ENCODE measurements at regions not wholly inside any gene's neighbourhood (a gene's known extent, or its start where the extent isn't known, plus 50 kb on each side); places are given as distances from the start of the nearest gene placed in this dataset.

GRCh38 chr18:56455141-56455540, 183.3 kb downstream of the TXNL1 start:
- Histone ChIP-seq H3K4me3 (no peak overlapping the region), H3K27me3 (no peaks in the 10 kb centered on the region), H3K36me3 (no peaks in the 10 kb centered on the region), H3K4me1 (peaks cover 6 to 12% (median 11%) of the 10 kb centered on the region in 4 donors), H3K9me3 (no peaks in the 10 kb centered on the region), H3K27ac (no peak overlapping the region)
- no peak for DNase-seq
- ATAC-seq (ENCODE audit: low FRiP score in 2 of 2) = no peak
- WGBS, 2 donors = 93 to 95% methylated on average over 2 of the region's 2 CpGs
- TF ChIP-seq POLR2AphosphoS5 (IDR thresholded peaks at IDR 0.05) = no peak
- no peak for TF ChIP-seq EP300 (IDR thresholded peaks at IDR 0.05)
- TF ChIP-seq POLR2A (IDR thresholded peaks at IDR 0.05) = no peak
- TF ChIP-seq, protein P1, sequence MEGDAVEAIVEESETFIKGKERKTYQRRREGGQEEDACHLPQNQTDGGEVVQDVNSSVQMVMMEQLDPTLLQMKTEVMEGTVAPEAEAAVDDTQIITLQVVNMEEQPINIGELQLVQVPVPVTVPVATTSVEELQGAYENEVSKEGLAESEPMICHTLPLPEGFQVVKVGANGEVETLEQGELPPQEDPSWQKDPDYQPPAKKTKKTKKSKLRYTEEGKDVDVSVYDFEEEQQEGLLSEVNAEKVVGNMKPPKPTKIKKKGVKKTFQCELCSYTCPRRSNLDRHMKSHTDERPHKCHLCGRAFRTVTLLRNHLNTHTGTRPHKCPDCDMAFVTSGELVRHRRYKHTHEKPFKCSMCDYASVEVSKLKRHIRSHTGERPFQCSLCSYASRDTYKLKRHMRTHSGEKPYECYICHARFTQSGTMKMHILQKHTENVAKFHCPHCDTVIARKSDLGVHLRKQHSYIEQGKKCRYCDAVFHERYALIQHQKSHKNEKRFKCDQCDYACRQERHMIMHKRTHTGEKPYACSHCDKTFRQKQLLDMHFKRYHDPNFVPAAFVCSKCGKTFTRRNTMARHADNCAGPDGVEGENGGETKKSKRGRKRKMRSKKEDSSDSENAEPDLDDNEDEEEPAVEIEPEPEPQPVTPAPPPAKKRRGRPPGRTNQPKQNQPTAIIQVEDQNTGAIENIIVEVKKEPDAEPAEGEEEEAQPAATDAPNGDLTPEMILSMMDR (IDR thresholded peaks at IDR 0.05) = no peak

- ATAC-seq (ENCODE audit: low FRiP score in 2 of 2) = no peak
- H3K36me3 ChIP-seq = no peaks in the 10 kb centered on the region
- 86% methylated on average over 3 of the region's 3 CpGs for WGBS, 2 donors
- no peak for DNase-seq
- TF ChIP-seq EP300 (IDR thresholded peaks at IDR 0.05) (no peak), POLR2AphosphoS5 (IDR thresholded peaks at IDR 0.05) (no peak), POLR2A (IDR thresholded peaks at IDR 0.05) (no peak)
- TF ChIP-seq, protein P1 (IDR thresholded peaks at IDR 0.05) = no peak
- H3K4me3 ChIP-seq = no peak overlapping the region
- H3K4me1 ChIP-seq = peaks cover 0 to 5% (median 4%) of the 10 kb centered on the region in 4 donors
- no peaks in the 10 kb centered on the region for H3K27me3 ChIP-seq
- H3K27ac ChIP-seq = no peak overlapping the region
- H3K9me3 ChIP-seq = no peaks in the 10 kb centered on the region
Measured at GRCh38 chr18:56453631-56454030, 184.8 kb downstream of the TXNL1 start.

GRCh38 chr18:56451188-56451587, 187.2 kb downstream of the TXNL1 start:
- H3K36me3 ChIP-seq = no peaks in the 10 kb centered on the region
- whole genome bisulfite sequencing, 2 donors = 71 to 83% methylated on average over 1 of the region's 1 CpG
- no peaks in the 10 kb centered on the region for H3K27me3 ChIP-seq
- no peak for ATAC-seq (ENCODE audit: low FRiP score in 2 of 2)
- no peak for DNase-seq
- TF ChIP-seq EP300 (IDR thresholded peaks at IDR 0.05) = no peak
- no peak for TF ChIP-seq POLR2AphosphoS5 (IDR thresholded peaks at IDR 0.05)
- TF ChIP-seq POLR2A (IDR thresholded peaks at IDR 0.05) = no peak
- TF ChIP-seq, protein P1 (IDR thresholded peaks at IDR 0.05) = no peak
- H3K27ac ChIP-seq = no peak overlapping the region
- H3K4me1 ChIP-seq = peaks cover 0 to 4% (median 0%) of the 10 kb centered on the region in 4 donors
- H3K9me3 ChIP-seq = no peaks in the 10 kb centered on the region
- no peak overlapping the region for H3K4me3 ChIP-seq

DNA sequence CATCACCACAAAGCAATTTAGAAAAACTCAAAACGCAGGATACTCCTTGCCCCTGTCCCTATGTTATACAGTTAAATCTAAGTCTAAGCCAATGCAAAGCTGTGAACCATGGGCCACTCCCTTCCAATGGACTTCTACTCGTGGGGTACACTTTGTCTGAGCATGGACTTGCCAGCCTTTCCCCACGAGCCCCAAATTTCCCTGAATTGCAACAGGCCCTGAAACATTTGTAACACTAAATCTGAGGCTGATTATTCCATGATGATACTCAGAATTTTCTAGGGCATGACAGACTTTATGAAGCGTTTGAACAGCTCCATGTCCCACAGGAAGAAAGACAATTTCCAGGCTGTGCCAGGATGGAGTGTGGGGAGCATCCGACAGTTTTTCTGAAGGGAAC, 189.6 kb downstream of the TXNL1 start:
- 87 to 91% methylated on average over 5 of the region's 5 CpGs for WGBS, 2 donors
- peaks cover 0 to 7% (median under 1%) of the 10 kb centered on the region in 4 donors for H3K4me1 ChIP-seq
- no peaks in the 10 kb centered on the region for H3K27me3 ChIP-seq
- TF ChIP-seq POLR2A (IDR thresholded peaks at IDR 0.05) (no peak), EP300 (IDR thresholded peaks at IDR 0.05) (no peak)
- TF ChIP-seq, protein P1 (IDR thresholded peaks at IDR 0.05) = no peak
- ATAC-seq (ENCODE audit: low FRiP score in 2 of 2) = no peak
- no peaks in the 10 kb centered on the region for H3K9me3 ChIP-seq
- no peak for DNase-seq
- no peak overlapping the region for H3K4me3 ChIP-seq
- H3K27ac ChIP-seq = no peak overlapping the region
- no peaks in the 10 kb centered on the region for H3K36me3 ChIP-seq

DNA sequence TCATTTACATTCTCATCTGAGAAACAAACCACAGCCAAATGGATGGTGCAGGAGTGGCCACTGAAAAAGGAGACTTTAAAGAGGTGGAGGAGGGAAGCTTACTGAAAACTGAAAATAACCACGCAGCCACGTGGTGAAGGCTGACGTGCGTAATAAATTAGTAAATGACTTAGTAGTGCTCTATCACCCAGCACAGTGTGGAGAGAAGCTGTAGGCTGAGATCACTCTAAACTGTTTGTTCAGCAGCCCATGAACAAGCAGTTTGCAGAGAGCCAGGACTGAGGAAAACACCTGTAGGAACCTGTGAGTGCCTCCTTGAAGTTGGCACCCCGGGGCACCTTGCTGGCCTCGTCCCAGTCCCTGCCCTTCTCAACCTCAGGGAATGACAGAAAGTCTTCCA, 193.0 kb downstream of the TXNL1 start:
- Histone ChIP-seq H3K9me3 (no peaks in the 10 kb centered on the region), H3K27me3 (no peaks in the 10 kb centered on the region), H3K4me1 (peaks cover 0 to 10% (median 4%) of the 10 kb centered on the region in 4 donors), H3K27ac (no peak overlapping the region), H3K4me3 (no peak overlapping the region), H3K36me3 (no peaks in the 10 kb centered on the region)
- WGBS, 2 donors = 64 to 67% methylated on average over 6 of the region's 6 CpGs
- peak in 1 of 2 donors; percentile 61 for ATAC-seq (ENCODE audit: low FRiP score in 2 of 2)
- DNase-seq = peak; percentile 9 to 32
- TF ChIP-seq POLR2A (IDR thresholded peaks at IDR 0.05) (peak in 1 of 4 donors; percentile 17), POLR2AphosphoS5 (IDR thresholded peaks at IDR 0.05) (no peak)
